SK-N-SH (cell line): ENCODE measurements at regions not wholly inside any gene's neighbourhood (a gene's known extent, or its start where the extent isn't known, plus 50 kb on each side); places are given as distances from the start of the nearest gene placed in this dataset.

ENCODE experiments used
- CTCF ChIA-PET: fragments of 300-600, 350-600 bp; formaldehyde crosslinking; extraction: SDS; loops from one replicate; lab custom pipeline; 2021; lab: Yijun Ruan, JAX
- POLR2A ChIA-PET: fragments of 350-600 bp; sonication (Branson Sonifier 250); formaldehyde crosslinking; extraction: SDS; loops from one replicate; lab custom pipeline; 2020; ENCODE audit warnings: antibody characterized with exemption, inconsistent platforms; lab: Yijun Ruan, JAX
- DNase-seq: peaks from one replicate; pipeline ENCODE4 v3.0.0; 2012
- H2AFZ ChIP-seq: fragments of 200-600 bp; sonication (generic); 2 replicates; pipeline ENCODE4 v1.8.1; 2016; ENCODE audit warnings: antibody characterized with exemption, mild to moderate bottlenecking, low read depth
- H3F3A ChIP-seq: fragments of 200-600 bp; sonication (generic); replicated peaks from 2 replicates; pipeline ENCODE3; 2016; ENCODE audit warnings: antibody characterized with exemption, mild to moderate bottlenecking; ENCODE audit not compliant: insufficient read depth
- H3K27ac ChIP-seq, 2 experiments: fragments of 200-500 bp in 1 of 2; fragments of 200-600 bp in 1 of 2; sonication (Bioruptor generic) in 1 of 2; sonication (generic), shearing (Covaris generic) in 1 of 2; 2 replicates each; pipeline versions ENCODE4 v1.5.1 to v1.6.1; 2014 to 2016; ENCODE audit warnings: low read depth in 2 of 2, inconsistent platforms in 1 of 2, low read length in 1 of 2, mild to moderate bottlenecking in 1 of 2, mixed read lengths in 1 of 2
- H3K27me3 ChIP-seq: fragments of 200-600 bp; sonication (generic), shearing (Covaris generic); 2 replicates; pipeline ENCODE4 v1.6.1; 2016; ENCODE audit warnings: mixed run types; ENCODE audit not compliant: insufficient read depth
- H3K36me3 ChIP-seq, 2 experiments: fragments of 200-500 bp in 1 of 2; fragments of 200-600 bp in 1 of 2; sonication (Bioruptor generic) in 1 of 2; sonication (generic) in 1 of 2; replicated peaks in 1 of 2; 2 replicates each; pipeline versions ENCODE3 to v1.5.1; 2014 to 2016; ENCODE audit warnings: low read length in 1 of 2, mild to moderate bottlenecking in 1 of 2; ENCODE audit not compliant: insufficient read depth in 2 of 2, control insufficient read depth in 1 of 2
- H3K4me1 ChIP-seq, 2 experiments: fragments of 200-500 bp in 1 of 2; fragments of 200-600 bp in 1 of 2; sonication (Bioruptor generic) in 1 of 2; sonication (generic), shearing (Covaris generic) in 1 of 2; 2 replicates each; pipeline versions ENCODE4 v1.5.1 to v1.6.1; 2014 to 2016; ENCODE audit warnings: low read depth in 1 of 2, low read length in 1 of 2, mixed run types in 1 of 2; ENCODE audit not compliant: insufficient read depth in 2 of 2, control insufficient read depth in 1 of 2
- H3K4me2 ChIP-seq: fragments of 200-600 bp; sonication (generic), shearing (Covaris generic); 2 replicates; pipeline ENCODE4 v1.6.1; 2017; ENCODE audit warnings: mixed run types
- H3K4me3 ChIP-seq, 2 experiments: fragments of 200-500 bp in 1 of 2; fragments of 200-600 bp in 1 of 2; sonication (Bioruptor generic) in 1 of 2; sonication (generic), shearing (Covaris generic) in 1 of 2; 2 replicates each; pipeline versions ENCODE4 v1.5.1 to v1.8.1; 2014 to 2016; ENCODE audit warnings: low read depth in 2 of 2, inconsistent platforms in 1 of 2, low read length in 1 of 2, mild to moderate bottlenecking in 1 of 2, mixed read lengths in 1 of 2, moderate library complexity in 1 of 2
- H3K79me2 ChIP-seq: fragments of 200-600 bp; sonication (generic); 2 replicates; pipeline ENCODE4 v1.8.1; 2017; ENCODE audit warnings: mild to moderate bottlenecking; ENCODE audit not compliant: insufficient read depth
- H3K9ac ChIP-seq: fragments of 200-600 bp; sonication (generic); 2 replicates; pipeline ENCODE4 v1.6.1; 2017; ENCODE audit warnings: mixed run types
- H3K9me2 ChIP-seq: fragments of 200-600 bp; sonication (generic); 2 replicates; pipeline ENCODE4 v1.6.1; 2017; ENCODE audit warnings: mixed run types
- H3K9me3 ChIP-seq: fragments of 200-600 bp; sonication (generic); 2 replicates; pipeline ENCODE4 v1.6.1; 2017; ENCODE audit warnings: mixed run types, mild to moderate bottlenecking, moderate library complexity
- H4K20me1 ChIP-seq: fragments of 200-600 bp; sonication (generic); 2 replicates; pipeline ENCODE4 v1.6.1; 2017; ENCODE audit warnings: mild to moderate bottlenecking, mixed run types; ENCODE audit not compliant: insufficient read depth
- EP300 ChIP-seq, 2 experiments: IDR thresholded peaks; 2 replicates each; pipeline versions ENCODE4 v1.4.0 to v1.6.1; 2012; ENCODE audit warnings: borderline replicate concordance in 1 of 2, low read depth in 1 of 2, low read length in 1 of 2
- EZH2phosphoT487 ChIP-seq: fragments of 200-600 bp; sonication (generic); IDR thresholded peaks from 2 replicates; pipeline ENCODE4 v1.6.1; 2017; ENCODE audit warnings: low read depth, mixed run types, mild to moderate bottlenecking, antibody characterized with exemption, moderate library complexity, borderline replicate concordance
- FOSL2 ChIP-seq: IDR thresholded peaks from 2 replicates; pipeline ENCODE4 v1.4.0; 2012; ENCODE audit warnings: low read depth, mild to moderate bottlenecking, moderate library complexity, borderline replicate concordance
- FOXM1 ChIP-seq: IDR thresholded peaks from 2 replicates; pipeline ENCODE4 v1.4.0; 2012; ENCODE audit warnings: low read depth, mild to moderate bottlenecking
- GATA2 ChIP-seq: sonication (generic); formaldehyde crosslinking; IDR thresholded peaks from 2 replicates; pipeline ENCODE4 v1.5.0; 2020; ENCODE audit warnings: mild to moderate bottlenecking, missing genetic modification reagents
- MXI1 ChIP-seq: IDR thresholded peaks from 2 replicates; pipeline ENCODE4 v1.6.1; 2012; ENCODE audit warnings: mild to moderate bottlenecking, low read depth, low read length, improper control_type of control experiment
- NFIC ChIP-seq: IDR thresholded peaks from 2 replicates; pipeline ENCODE4 v1.4.0; 2012; ENCODE audit warnings: borderline replicate concordance
- POLR2AphosphoS5 ChIP-seq: IDR thresholded peaks from 2 replicates; pipeline ENCODE4 v1.6.1; 2012; ENCODE audit warnings: low read depth, low read length
- RCOR1 ChIP-seq: fragments of 150-350 bp; IDR thresholded peaks from 2 replicates; pipeline ENCODE4 v1.6.1; 2017; ENCODE audit warnings: antibody characterized with exemption, low read length
- RXRA ChIP-seq: IDR thresholded peaks from 2 replicates; pipeline ENCODE4 v1.4.0; 2012; ENCODE audit warnings: low read depth, mild to moderate bottlenecking, borderline replicate concordance
- SIN3A ChIP-seq: IDR thresholded peaks from 2 replicates; pipeline ENCODE4 v1.6.1; 2012; ENCODE audit warnings: low read depth, mild to moderate bottlenecking, low read length, moderate library complexity, borderline replicate concordance
- TCF12 ChIP-seq: IDR thresholded peaks from 2 replicates; pipeline ENCODE4 v1.4.0; 2012
- YY1 ChIP-seq: IDR thresholded peaks from 2 replicates; pipeline ENCODE4 v1.4.0; 2012; ENCODE audit warnings: low read depth, mild to moderate bottlenecking
- WGBS: methylation state at CpG from one replicate; pipeline ENCODE4 v1.1.6; 2017; ENCODE audit warnings: low lambda C conversion rate; 5-methylcytosine and 5-hydroxymethylcytosine counted together
- TF ChIP-seq, protein P1 (sequence below): fragments of 200-600 bp; sonication (generic); IDR thresholded peaks from 2 replicates; pipeline ENCODE4 v1.6.1; 2017; ENCODE audit warnings: antibody characterized with exemption, mild to moderate bottlenecking, moderate library complexity
- TF ChIP-seq, protein P2 (sequence below): fragments of 150-350 bp; IDR thresholded peaks from 2 replicates; pipeline ENCODE4 v1.6.1; 2017; ENCODE audit warnings: antibody characterized with exemption, low read length, low read depth, borderline replicate concordance
- TF ChIP-seq, protein P3 (sequence below): IDR thresholded peaks from 2 replicates; pipeline ENCODE4; 2012
- TF ChIP-seq, protein P4 (sequence below): IDR thresholded peaks from 2 replicates; pipeline ENCODE4 v1.6.1; 2012; ENCODE audit warnings: mild to moderate bottlenecking, low read depth, low read length, moderate library complexity
- TF ChIP-seq, protein P5 (sequence below): IDR thresholded peaks from 2 replicates; pipeline ENCODE4 v1.4.0; 2012; ENCODE audit warnings: low read depth
- TF ChIP-seq, protein P6 (sequence below): IDR thresholded peaks from 2 replicates; pipeline ENCODE4 v1.4.0; 2012; ENCODE audit warnings: low read depth, borderline replicate concordance

DNA sequence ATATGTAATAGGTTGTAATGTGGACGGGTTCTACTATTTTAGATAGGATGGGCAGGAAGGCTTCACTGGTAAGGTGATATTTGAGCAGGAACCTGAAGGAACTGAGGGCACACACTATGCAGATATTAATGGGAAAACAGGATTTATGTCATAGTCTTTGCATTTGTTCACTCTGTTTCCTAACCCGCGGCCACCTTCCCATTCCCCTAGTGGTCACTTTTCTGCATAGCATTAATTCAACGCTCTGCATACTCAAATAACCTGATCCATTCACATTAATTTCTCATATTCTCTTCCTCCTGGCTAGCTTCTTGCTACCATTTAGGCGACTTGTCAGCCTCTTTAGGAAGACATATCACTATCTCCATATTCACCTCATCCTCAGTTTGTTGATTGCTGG lies 61.5 kb downstream of the GSPT2 start:
- no peaks in the 10 kb centered on the region for H3K9me2 ChIP-seq
- DNase-seq, result no peak
- no peak overlapping the region for H3K9ac ChIP-seq
- no peaks in the 10 kb centered on the region; the same call in 1 of the 2 replicates for H3K27me3 ChIP-seq
- no peaks in the 10 kb centered on the region for H4K20me1 ChIP-seq
- H3F3A ChIP-seq, result no peaks in the 10 kb centered on the region
- H2AFZ ChIP-seq, result no peak overlapping the region
- H3K79me2 ChIP-seq, result peaks cover 18% of the 10 kb centered on the region
- whole genome bisulfite sequencing, result 74% methylated on average over 5 of the region's 5 CpGs
- no peak overlapping the region for H3K4me3 ChIP-seq
- TF ChIP-seq, protein P1, sequence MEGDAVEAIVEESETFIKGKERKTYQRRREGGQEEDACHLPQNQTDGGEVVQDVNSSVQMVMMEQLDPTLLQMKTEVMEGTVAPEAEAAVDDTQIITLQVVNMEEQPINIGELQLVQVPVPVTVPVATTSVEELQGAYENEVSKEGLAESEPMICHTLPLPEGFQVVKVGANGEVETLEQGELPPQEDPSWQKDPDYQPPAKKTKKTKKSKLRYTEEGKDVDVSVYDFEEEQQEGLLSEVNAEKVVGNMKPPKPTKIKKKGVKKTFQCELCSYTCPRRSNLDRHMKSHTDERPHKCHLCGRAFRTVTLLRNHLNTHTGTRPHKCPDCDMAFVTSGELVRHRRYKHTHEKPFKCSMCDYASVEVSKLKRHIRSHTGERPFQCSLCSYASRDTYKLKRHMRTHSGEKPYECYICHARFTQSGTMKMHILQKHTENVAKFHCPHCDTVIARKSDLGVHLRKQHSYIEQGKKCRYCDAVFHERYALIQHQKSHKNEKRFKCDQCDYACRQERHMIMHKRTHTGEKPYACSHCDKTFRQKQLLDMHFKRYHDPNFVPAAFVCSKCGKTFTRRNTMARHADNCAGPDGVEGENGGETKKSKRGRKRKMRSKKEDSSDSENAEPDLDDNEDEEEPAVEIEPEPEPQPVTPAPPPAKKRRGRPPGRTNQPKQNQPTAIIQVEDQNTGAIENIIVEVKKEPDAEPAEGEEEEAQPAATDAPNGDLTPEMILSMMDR, result peak; percentile 33; the same call in 1 of the 2 replicates
- TF ChIP-seq, protein P2, sequence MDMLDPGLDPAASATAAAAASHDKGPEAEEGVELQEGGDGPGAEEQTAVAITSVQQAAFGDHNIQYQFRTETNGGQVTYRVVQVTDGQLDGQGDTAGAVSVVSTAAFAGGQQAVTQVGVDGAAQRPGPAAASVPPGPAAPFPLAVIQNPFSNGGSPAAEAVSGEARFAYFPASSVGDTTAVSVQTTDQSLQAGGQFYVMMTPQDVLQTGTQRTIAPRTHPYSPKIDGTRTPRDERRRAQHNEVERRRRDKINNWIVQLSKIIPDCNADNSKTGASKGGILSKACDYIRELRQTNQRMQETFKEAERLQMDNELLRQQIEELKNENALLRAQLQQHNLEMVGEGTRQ, result no peak
- TF ChIP-seq RXRA, result no peak
- no peak overlapping the region for H3K4me2 ChIP-seq
- H3K27ac ChIP-seq, result no peak overlapping the region
- ChIA-PET CTCF (interaction anchor here (1.2 to 2.3 kb wide), 2 partner anchors 9 to 10 kb away, joined by 3 to 5 read pairs; no protein-coding TSS in a partner anchor), POLR2A (no interaction called here)
- no peaks in the 10 kb centered on the region; a peak in 2 of 4 replicates for H3K4me1 ChIP-seq
- H3K36me3 ChIP-seq, result peaks cover 3 to 4% of the 10 kb centered on the region in 2 experiments
- no peaks in the 10 kb centered on the region for H3K9me3 ChIP-seq

DNA sequence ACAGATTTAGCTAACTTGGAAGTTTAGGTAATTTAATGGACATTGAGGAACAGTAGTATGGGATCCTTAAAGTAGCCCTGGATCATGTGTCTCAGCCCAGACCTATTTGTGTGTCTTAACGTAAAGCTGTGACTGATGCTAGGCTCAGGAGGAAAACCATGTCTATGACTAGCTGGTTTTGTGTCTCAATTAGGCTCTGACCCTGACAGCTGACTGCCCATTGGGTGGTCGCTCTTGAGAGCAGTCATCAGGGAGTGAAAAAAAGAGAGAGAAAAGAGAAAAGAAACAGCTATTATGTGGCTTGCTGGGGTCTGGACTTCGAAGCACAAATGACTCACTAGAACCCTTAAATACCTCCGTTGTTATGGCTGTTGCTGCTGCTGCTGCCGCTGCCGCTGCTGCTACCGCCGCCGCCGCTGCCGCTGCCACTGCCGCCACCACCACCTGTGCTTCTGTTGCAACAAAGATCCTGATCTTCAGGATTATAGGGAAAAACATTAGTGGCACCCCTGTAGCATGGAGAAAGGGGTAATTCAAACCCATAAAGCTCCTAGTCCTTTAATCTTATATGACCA lies 70.7 kb downstream of the GSPT2 start:
- Histone ChIP-seq H4K20me1 (no peaks in the 10 kb centered on the region), H3K9me3 (no peaks in the 10 kb centered on the region), H3K4me2 (no peak overlapping the region), H2AFZ (no peak overlapping the region), H3K27me3 (no peaks in the 10 kb centered on the region), H3K79me2 (peaks cover 17% of the 10 kb centered on the region), H3K4me3 (no peak overlapping the region), H3K36me3 (peaks cover 0 to 4% of the 10 kb centered on the region in 2 experiments), H3K4me1 (no peaks in the 10 kb centered on the region), H3K27ac (no peak overlapping the region), H3K9me2 (no peaks in the 10 kb centered on the region), H3F3A (no peaks in the 10 kb centered on the region), H3K9ac (no peak overlapping the region)
- ChIA-PET POLR2A (interaction anchor here (0.6 kb wide), 1 partner anchor 21 kb away, joined by 5 read pairs; no protein-coding TSS in a partner anchor), CTCF (interaction anchor here (1.0 to 1.5 kb wide), 3 partner anchors 10 to 22 kb away, joined by 4 to 5 read pairs (median 5); no protein-coding TSS in a partner anchor)
- 90% methylated on average over 12 of the region's 12 CpGs for WGBS
- DNase-seq, result no peak
- TF ChIP-seq RCOR1 (no peak), SIN3A (no peak), POLR2AphosphoS5 (no peak), NFIC (no peak), TCF12 (no peak), EP300 (IDR thresholded peaks at IDR 0.05; ENCODE audit: borderline replicate concordance in 1 of 2, low read depth in 1 of 2, low read length in 1 of 2) (no peak), YY1 (no peak), GATA2 (no peak), MXI1 (no peak), FOSL2 (no peak), EZH2phosphoT487 (no peak), FOXM1 (no peak), RXRA (no peak)
- TF ChIP-seq, protein P3, sequence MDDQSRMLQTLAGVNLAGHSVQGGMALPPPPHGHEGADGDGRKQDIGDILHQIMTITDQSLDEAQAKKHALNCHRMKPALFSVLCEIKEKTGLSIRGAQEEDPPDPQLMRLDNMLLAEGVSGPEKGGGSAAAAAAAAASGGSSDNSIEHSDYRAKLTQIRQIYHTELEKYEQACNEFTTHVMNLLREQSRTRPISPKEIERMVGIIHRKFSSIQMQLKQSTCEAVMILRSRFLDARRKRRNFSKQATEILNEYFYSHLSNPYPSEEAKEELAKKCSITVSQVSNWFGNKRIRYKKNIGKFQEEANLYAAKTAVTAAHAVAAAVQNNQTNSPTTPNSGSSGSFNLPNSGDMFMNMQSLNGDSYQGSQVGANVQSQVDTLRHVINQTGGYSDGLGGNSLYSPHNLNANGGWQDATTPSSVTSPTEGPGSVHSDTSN, result no peak
- TF ChIP-seq, protein P4, sequence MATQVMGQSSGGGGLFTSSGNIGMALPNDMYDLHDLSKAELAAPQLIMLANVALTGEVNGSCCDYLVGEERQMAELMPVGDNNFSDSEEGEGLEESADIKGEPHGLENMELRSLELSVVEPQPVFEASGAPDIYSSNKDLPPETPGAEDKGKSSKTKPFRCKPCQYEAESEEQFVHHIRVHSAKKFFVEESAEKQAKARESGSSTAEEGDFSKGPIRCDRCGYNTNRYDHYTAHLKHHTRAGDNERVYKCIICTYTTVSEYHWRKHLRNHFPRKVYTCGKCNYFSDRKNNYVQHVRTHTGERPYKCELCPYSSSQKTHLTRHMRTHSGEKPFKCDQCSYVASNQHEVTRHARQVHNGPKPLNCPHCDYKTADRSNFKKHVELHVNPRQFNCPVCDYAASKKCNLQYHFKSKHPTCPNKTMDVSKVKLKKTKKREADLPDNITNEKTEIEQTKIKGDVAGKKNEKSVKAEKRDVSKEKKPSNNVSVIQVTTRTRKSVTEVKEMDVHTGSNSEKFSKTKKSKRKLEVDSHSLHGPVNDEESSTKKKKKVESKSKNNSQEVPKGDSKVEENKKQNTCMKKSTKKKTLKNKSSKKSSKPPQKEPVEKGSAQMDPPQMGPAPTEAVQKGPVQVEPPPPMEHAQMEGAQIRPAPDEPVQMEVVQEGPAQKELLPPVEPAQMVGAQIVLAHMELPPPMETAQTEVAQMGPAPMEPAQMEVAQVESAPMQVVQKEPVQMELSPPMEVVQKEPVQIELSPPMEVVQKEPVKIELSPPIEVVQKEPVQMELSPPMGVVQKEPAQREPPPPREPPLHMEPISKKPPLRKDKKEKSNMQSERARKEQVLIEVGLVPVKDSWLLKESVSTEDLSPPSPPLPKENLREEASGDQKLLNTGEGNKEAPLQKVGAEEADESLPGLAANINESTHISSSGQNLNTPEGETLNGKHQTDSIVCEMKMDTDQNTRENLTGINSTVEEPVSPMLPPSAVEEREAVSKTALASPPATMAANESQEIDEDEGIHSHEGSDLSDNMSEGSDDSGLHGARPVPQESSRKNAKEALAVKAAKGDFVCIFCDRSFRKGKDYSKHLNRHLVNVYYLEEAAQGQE, result no peak
- TF ChIP-seq, protein P5, sequence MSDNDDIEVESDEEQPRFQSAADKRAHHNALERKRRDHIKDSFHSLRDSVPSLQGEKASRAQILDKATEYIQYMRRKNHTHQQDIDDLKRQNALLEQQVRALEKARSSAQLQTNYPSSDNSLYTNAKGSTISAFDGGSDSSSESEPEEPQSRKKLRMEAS, result no peak
- TF ChIP-seq, protein P6, sequence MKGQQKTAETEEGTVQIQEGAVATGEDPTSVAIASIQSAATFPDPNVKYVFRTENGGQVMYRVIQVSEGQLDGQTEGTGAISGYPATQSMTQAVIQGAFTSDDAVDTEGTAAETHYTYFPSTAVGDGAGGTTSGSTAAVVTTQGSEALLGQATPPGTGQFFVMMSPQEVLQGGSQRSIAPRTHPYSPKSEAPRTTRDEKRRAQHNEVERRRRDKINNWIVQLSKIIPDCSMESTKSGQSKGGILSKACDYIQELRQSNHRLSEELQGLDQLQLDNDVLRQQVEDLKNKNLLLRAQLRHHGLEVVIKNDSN, result no peak
